Gastrocnemius medialis (tissue), 4 donors: ENCODE measurements at regions not wholly inside any gene's neighbourhood (a gene's known extent, or its start where the extent isn't known, plus 50 kb on each side); places are given as distances from the start of the nearest gene placed in this dataset.

Experiments
- POLR2A ChIP-seq, 2 donors: fragments of 450-650 bp; IDR thresholded peaks; one replicate each; pipeline ENCODE4 v1.6.1; 2017; ENCODE audit warnings: antibody characterized with exemption in 2 of 2, mild to moderate bottlenecking in 2 of 2, moderate library complexity in 2 of 2
- TF ChIP-seq, protein P1 (sequence below), 5 experiments: fragments of 450-650 bp in 3 of 5; fragments of 200-600 bp in 2 of 5; sonication (generic) in 2 of 5; IDR thresholded peaks in 4 of 5; conservative IDR thresholded peaks in 1 of 5; 1 replicate in 4 of 5; 2 replicates in 1 of 5; pipeline ENCODE4 v1.5.1; 2016 to 2019; ENCODE audit warnings: antibody characterized with exemption in 5 of 5, mild to moderate bottlenecking in 3 of 5, moderate library complexity in 3 of 5

DNA sequence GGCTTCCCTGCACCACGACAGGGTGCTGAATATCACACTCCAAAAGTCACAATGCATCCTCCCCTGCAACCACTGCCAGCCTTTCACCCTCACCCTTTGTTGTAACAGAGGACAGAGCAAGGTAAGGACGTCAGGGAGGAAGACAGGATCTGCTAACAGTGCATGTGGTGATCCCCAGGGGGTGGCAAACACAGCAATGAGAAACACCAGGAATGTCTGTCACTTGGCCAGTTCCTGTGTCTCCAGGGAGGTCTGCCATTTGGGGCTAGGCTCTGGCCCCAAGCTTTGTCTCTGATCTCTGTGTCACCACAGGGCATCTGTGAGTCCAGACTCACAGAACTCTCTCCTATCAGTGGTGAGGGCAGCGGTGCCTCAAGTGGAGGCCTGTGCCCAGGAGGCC lies 54.3 kb upstream of the SLC24A5 start:
- no peak for TF ChIP-seq POLR2A (IDR thresholded peaks at IDR 0.05)
- TF ChIP-seq, protein P1, sequence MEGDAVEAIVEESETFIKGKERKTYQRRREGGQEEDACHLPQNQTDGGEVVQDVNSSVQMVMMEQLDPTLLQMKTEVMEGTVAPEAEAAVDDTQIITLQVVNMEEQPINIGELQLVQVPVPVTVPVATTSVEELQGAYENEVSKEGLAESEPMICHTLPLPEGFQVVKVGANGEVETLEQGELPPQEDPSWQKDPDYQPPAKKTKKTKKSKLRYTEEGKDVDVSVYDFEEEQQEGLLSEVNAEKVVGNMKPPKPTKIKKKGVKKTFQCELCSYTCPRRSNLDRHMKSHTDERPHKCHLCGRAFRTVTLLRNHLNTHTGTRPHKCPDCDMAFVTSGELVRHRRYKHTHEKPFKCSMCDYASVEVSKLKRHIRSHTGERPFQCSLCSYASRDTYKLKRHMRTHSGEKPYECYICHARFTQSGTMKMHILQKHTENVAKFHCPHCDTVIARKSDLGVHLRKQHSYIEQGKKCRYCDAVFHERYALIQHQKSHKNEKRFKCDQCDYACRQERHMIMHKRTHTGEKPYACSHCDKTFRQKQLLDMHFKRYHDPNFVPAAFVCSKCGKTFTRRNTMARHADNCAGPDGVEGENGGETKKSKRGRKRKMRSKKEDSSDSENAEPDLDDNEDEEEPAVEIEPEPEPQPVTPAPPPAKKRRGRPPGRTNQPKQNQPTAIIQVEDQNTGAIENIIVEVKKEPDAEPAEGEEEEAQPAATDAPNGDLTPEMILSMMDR (IDR thresholded peaks at IDR 0.05 in 4 of 5, conservative IDR thresholded peaks at IDR 0.05 in 1 of 5): no peak
